ENCODE measurements at regions not wholly inside any gene's neighbourhood (a gene's known extent, or its start where the extent isn't known, plus 50 kb on each side); places are given as distances from the start of the nearest gene placed in this dataset.

DNA sequence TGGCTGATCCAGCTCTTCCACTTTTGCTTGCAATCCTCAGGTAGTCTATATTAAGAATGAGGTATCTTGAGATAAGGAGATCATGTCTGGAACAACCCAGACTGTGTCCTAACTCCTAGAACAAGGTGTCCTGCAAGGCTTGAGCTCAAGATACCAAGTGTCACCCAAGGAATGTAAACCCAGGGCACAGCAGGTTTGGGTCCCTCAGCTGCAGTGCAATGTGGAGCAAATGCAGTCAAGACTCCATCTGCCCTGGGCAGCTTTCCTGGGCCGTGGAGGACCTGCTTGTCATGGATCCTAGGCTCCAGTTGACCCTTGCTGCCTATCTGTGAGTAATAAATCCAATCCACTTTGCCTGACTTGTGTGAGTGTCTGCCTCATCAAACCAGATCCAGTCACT, 166.1 kb downstream of the OTOR start:
- TF ChIP-seq, protein P1, sequence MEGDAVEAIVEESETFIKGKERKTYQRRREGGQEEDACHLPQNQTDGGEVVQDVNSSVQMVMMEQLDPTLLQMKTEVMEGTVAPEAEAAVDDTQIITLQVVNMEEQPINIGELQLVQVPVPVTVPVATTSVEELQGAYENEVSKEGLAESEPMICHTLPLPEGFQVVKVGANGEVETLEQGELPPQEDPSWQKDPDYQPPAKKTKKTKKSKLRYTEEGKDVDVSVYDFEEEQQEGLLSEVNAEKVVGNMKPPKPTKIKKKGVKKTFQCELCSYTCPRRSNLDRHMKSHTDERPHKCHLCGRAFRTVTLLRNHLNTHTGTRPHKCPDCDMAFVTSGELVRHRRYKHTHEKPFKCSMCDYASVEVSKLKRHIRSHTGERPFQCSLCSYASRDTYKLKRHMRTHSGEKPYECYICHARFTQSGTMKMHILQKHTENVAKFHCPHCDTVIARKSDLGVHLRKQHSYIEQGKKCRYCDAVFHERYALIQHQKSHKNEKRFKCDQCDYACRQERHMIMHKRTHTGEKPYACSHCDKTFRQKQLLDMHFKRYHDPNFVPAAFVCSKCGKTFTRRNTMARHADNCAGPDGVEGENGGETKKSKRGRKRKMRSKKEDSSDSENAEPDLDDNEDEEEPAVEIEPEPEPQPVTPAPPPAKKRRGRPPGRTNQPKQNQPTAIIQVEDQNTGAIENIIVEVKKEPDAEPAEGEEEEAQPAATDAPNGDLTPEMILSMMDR (IDR thresholded peaks at IDR 0.05; ENCODE audit: poor library complexity, severe bottlenecking): no peak
- TF ChIP-seq EZH2 (IDR thresholded peaks at IDR 0.05; ENCODE audit: borderline replicate concordance, insufficient read depth, low read length, poor library complexity, severe bottlenecking) (no peak), POLR2AphosphoS5 (IDR thresholded peaks at IDR 0.05) (no peak)
- TF ChIP-seq, protein P2, sequence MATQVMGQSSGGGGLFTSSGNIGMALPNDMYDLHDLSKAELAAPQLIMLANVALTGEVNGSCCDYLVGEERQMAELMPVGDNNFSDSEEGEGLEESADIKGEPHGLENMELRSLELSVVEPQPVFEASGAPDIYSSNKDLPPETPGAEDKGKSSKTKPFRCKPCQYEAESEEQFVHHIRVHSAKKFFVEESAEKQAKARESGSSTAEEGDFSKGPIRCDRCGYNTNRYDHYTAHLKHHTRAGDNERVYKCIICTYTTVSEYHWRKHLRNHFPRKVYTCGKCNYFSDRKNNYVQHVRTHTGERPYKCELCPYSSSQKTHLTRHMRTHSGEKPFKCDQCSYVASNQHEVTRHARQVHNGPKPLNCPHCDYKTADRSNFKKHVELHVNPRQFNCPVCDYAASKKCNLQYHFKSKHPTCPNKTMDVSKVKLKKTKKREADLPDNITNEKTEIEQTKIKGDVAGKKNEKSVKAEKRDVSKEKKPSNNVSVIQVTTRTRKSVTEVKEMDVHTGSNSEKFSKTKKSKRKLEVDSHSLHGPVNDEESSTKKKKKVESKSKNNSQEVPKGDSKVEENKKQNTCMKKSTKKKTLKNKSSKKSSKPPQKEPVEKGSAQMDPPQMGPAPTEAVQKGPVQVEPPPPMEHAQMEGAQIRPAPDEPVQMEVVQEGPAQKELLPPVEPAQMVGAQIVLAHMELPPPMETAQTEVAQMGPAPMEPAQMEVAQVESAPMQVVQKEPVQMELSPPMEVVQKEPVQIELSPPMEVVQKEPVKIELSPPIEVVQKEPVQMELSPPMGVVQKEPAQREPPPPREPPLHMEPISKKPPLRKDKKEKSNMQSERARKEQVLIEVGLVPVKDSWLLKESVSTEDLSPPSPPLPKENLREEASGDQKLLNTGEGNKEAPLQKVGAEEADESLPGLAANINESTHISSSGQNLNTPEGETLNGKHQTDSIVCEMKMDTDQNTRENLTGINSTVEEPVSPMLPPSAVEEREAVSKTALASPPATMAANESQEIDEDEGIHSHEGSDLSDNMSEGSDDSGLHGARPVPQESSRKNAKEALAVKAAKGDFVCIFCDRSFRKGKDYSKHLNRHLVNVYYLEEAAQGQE (IDR thresholded peaks at IDR 0.05; ENCODE audit: borderline replicate concordance): no peak
